Esophagus muscularis mucosa (tissue), 4 donors: ENCODE measurements at regions not wholly inside any gene's neighbourhood (a gene's known extent, or its start where the extent isn't known, plus 50 kb on each side); places are given as distances from the start of the nearest gene placed in this dataset.

ENCODE experiments used
- CTCF ChIP-seq, 3 experiments: fragments of 200-600 bp in 2 of 3; fragments of 450-650 bp in 1 of 3; sonication (generic) in 2 of 3; IDR thresholded peaks; one replicate each; pipeline ENCODE4 v1.5.1; 2017 to 2019; ENCODE audit warnings: antibody characterized with exemption in 3 of 3, mild to moderate bottlenecking in 2 of 3, moderate library complexity in 1 of 3
- EP300 ChIP-seq: sonication (generic); formaldehyde crosslinking; IDR thresholded peaks from one replicate; pipeline ENCODE4 v1.6.1; 2017; ENCODE audit warnings: antibody characterized with exemption
- POLR2A ChIP-seq: fragments of 450-650 bp; IDR thresholded peaks from one replicate; pipeline ENCODE4 v1.6.1; 2017; ENCODE audit warnings: antibody characterized with exemption, moderate library complexity, mild to moderate bottlenecking, low read depth

- TF ChIP-seq EP300 (no peak), CTCF (IDR thresholded peaks at IDR 0.05) (no peak), POLR2A (no peak)
Measured at GRCh38 chr14:66135831-66136230, 350.3 kb upstream of the CCDC196 start.
